ENCODE measurements at regions not wholly inside any gene's neighbourhood (a gene's known extent, or its start where the extent isn't known, plus 50 kb on each side); places are given as distances from the start of the nearest gene placed in this dataset.

DNA sequence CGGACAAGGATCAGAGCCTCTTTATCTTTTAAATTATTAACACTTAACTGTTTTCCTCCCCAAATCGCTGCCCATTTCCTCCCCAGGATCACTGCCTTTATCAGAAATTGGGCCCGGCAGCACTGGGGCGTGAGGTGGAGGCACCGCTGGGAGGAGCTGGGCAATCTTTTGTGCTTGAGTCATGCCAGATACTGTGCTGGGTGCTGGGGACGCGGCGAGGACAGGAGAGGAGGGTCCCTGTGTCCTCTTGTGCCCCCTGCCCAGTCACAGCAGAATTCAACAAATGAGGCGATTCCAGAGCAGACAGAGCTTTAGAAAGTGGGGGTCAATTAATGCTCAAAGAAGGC is 347.8 kb downstream of the ZNF536 start:
- peak; percentile 37 for DNase-seq

DNA sequence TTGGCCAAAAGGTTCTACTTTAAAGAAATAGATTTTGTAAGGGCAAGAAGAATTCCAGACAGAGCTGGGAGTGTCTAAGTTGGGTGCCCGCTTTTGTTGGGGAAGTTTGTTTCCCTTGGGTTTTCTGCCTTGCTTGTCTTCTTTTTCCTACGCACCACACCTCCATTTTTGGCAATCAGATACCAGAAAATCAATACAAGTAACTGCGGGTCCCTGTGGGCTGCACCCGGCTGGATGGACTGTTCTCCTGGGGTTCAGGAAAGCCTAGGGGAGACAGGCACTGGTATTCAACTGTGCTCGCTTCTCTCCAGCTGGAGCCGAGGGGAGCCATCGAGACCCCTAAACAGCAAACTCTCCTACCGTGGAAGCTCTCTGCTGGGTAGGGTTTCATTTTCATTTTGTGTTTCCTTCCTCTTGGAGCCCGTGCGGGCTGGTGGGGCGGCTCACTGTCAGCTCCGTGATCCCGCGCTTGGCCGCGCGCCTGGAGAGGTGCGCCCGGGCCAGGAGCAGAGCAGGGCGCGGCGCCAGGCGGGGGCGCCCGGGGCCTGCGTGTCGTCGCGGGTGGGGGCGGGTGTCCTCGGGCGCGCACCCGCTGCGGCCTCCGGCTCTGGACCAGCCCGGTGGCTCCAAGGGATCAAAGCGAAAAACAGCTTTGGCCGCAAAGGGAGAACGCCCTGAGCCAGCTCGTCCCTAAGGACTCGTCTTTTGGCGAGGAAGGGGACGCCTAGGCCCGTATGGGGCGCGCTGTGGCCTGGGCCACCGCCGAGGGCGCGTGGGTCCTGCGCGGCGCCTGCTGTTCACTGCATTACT is 347.2 kb downstream of the ZNF536 start:
- DNase-seq = peak; percentile 50

DNA sequence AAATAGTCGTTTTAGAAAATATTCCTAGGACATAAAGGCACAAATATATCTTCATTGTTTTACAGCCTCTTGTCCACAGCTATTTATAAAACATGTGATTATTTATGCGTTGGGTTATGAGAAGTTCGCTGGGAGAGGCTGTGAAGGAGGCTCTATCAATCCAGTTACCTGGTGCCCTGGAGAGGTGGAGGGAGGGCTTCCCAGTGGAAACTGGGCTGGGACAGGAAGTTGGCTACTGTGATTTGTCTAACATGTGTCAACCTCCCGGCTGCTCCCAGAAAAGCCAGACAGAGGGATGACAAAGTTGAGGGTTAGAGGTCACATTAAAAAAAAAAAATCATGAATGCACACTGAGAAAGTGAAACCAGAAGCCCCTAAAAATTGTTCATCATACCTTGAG is 346.5 kb downstream of the ZNF536 start:
- peak; percentile 3 for DNase-seq

GRCh38 chr19:30718014-30718413 is 345.8 kb downstream of the ZNF536 start:
- no peak for DNase-seq

DNA sequence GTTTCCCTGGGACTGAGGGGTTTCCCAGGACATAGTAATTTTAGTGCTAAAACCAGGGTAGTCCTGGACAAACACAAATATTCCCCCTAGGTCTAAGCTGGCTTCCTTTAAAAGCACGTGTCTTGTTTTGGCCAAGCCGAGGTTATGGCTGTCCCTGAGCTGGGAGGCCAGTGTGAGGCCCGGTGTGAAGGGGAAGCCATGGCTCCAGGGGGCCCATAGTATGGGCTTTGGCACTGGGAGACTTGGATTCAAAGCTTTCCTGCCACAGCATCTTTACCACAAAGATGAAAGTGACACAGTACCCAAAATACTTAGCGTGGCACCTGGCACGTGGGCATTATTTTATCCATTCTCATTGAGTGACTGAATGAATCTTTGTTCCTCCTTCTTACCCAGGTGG is 345.2 kb downstream of the ZNF536 start:
- DNase-seq = no peak

- DNase-seq = no peak
These were observed 340.5 kb downstream of the ZNF536 start for GRCh38 chr19:30712431-30713337.

- no peak for DNase-seq
These were observed 339.6 kb downstream of the ZNF536 start for GRCh38 chr19:30711826-30712225.

DNA sequence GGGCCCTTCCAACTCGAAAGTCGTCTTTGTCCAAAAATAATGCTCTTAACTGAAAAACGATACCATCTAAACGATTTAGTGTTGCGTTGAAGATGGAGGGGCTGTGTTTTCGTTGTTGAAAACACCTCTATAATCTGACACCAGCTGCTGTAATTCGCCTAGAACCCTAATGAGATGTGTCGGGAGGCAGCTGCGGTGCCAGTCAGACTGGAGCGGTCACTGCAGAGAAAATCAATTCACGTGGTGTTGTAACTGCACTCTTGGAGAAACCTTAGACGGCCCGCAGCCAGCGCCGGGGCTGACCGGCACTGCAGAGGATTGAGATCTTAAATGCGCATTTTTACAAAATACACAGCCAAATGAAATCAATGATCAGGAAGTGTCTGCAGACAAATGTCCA is 339.1 kb downstream of the ZNF536 start:
- no peak for DNase-seq

GRCh38 chr19:30710721-30711120 is 338.5 kb downstream of the ZNF536 start:
- DNase-seq = no peak

- peak; percentile 14 for DNase-seq
These were observed 336.4 kb downstream of the ZNF536 start for GRCh38 chr19:30708416-30709178.

DNA sequence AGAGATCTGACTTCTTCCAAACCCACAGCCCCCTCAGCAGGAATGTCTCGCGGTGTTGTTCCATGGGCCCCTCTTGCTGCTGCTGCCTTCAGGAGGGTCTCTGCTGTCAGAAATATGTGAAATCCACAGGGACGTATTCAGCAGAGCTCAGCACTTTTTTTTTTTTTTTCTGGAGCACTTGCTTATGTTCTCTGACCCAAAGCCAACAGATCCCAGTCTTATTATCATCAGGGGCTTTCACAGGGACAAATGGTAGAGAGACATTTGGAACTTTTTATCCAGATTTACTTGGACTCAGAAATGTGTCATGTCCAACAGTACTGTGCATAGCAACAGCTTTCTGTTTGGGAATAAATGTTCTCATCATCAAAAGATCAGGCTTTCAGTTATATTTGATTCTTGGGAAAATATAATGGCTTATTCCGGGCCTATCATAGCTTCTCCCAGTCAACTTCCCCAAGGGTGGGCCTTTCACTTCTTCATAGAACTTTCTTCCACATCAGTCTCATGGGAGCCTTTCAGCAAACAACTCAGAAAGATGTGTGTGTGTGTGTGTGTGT is 332.7 kb downstream of the ZNF536 start:
- DNase-seq = no peak

DNA sequence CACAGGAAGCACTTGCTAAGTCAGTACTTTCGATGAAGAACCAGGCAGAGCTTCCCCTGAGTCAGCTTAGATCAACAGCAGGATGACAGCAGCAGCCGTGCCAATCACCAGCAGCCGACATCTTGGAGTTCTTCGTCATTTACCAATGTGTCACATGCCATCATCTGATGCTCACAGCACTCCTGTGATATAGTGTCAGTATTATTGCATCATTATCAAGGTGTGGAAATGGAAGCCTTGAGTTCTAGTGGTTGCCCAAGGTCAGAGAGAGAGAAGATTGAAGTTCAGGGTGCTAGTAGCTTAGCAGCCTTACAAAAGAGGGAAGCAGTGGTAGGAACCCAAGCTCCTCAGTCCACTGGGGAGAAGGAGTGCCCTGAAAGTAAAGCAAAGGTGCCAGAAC is 331.5 kb downstream of the ZNF536 start:
- peak; percentile 13 for DNase-seq

DNA sequence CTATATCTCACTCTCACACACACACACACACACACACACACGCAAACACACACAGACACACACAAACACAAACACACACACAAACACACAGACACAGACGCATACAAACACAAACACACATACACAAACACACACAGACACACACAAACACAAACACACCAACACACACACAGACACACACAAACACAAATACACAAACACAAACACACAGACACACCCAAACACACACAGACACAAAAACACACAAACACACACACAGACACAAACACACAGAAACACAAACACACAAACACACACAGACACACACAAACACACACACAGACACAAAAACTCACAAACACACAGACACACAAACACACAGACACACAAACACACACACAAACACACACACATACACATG is 329.0 kb downstream of the ZNF536 start:
- DNase-seq = no peak

- peak; percentile 30 for DNase-seq
These were observed 327.7 kb downstream of the ZNF536 start for GRCh38 chr19:30699871-30700280.

DNA sequence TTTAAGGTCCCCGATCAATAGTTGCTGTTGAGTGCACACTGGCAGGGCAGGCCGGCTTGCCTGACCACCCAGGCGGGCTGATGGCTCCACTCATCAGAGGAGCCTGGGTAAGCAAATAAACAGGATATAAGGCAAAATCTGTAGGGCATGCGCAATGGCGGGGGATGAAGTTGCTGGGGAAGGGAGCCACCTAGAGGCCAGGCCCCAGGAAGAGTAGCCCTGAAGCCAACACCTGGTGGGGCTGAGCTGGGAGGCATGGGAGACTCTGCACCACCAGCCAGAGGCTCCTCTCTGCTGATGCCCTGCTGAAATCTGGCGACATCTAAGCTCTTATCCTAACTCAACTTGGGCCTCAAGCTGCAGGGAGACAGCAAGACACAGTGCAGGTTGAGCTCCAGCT is 324.3 kb downstream of the ZNF536 start:
- no peak for DNase-seq

- no peak for DNase-seq
These were observed 323.1 kb downstream of the ZNF536 start for GRCh38 chr19:30695171-30695875.

- DNase-seq = no peak
These were observed 322.1 kb downstream of the ZNF536 start for GRCh38 chr19:30694156-30694755.

DNA sequence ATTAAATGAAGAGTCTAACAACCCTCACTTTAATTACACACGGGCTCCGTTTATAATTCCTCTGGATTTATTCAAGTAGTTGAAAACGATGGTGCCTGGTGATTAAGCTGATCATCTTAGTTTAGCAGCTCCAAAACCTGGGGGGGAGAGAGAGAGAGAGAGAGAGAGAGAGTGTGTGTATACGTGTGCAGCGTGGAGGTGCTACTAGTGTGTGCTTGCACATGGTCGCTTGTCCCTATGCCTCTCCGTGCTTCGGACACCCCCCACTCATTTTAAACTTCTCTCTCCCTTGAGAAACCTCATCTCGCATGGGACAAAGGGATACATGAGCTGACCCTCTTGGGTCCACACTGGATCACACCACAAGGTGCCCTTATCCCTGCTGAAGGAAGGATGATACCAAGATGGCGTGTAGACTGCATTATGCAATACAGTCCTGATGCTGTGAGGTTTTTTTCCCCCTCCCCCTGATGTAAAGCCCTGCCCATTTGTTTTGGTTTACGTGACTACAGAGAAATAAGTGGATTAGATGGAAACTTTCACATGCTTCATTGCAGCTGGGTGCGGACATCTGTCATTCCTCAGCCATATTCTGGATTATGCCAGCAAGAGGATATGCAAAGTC is 320.8 kb downstream of the ZNF536 start:
- no peak for DNase-seq

DNA sequence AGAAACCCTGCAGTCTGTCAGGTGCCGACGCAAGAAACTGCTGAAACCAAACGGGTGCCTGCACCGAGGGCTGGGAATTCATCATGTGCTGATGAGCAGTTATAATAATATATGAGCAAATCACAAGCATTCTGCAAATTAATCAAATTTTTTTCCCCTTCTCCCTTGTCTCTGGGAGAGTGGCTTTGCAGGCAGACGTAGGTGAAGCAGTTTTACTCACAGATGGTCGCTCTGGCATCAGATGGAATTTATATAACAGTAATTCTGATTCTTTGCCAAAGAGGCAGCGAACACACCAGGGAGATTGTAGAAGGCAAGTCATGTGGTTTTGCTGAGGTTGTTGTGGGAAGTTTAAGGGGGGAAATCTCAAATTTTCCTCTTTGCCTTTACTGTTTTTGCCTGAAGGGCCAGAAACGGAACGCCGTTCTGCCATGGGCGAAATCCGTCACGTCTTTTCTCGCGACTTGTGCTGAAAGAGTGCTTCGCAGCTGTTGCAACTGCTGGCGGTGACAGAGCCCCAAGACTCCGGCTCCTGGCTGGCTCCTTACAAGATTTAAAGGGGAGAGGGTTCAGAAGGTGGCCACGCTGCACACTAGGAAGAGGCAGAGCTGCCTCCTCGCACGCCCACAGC is 320.1 kb downstream of the ZNF536 start:
- DNase-seq = no peak

DNA sequence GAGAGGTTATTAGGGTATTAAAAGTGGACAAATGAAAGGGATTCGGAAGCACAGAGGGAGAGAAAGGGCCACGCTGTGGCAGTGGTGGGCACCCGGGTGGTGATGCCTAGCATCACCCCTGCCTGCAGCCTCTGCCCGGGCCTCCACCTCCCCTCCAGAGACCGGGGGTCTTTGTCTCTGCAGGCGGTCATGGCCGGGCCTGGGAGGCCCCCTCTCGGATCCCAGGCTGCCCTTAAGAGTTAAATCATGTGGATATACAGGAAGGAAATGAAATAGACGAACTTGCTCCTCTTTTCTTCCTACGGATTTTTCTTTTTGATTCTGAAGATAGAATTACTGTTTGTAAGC is 319.6 kb downstream of the ZNF536 start:
- DNase-seq = no peak

Measured in activated effector memory CD4-positive, alpha-beta T cell treated with anti-CD3 and anti-CD28 coated beads, Interleukin-2, amount 50 U/mL, for 16 hours (primary cell).